Heart right ventricle (tissue), 16 donors: ENCODE measurements at regions not wholly inside any gene's neighbourhood (a gene's known extent, or its start where the extent isn't known, plus 50 kb on each side); places are given as distances from the start of the nearest gene placed in this dataset.

Experiments
- ATAC-seq, 8 donors: fragments of 200-7000 bp; cut with Tn5 transposase; one replicate each; pipeline ENCODE4 v1.9.1; 2020; ENCODE audit warnings: mild to moderate bottlenecking in 8 of 8, moderate library complexity in 8 of 8, moderate number of reproducible peaks in 1 of 8
- DNase-seq, 2 donors: peaks; one replicate each; pipeline ENCODE4 v3.0.0-alpha.2; 2020
- H3K27ac ChIP-seq, 10 donors: fragments of 200-600 bp; sonication (generic) in 2 of 10; one replicate each; pipeline versions ENCODE4 v1.5.0 to v1.8.0; 2020 to 2022; ENCODE audit warnings: mild to moderate bottlenecking in 3 of 10
- H3K27me3 ChIP-seq, 7 donors: fragments of 200-600 bp; one replicate each; pipeline ENCODE4 v1.8.0; 2021 to 2022; ENCODE audit warnings: mild to moderate bottlenecking in 2 of 7
- H3K36me3 ChIP-seq, 9 donors: fragments of 200-600 bp; sonication (generic) in 1 of 9; one replicate each; pipeline versions ENCODE4 v1.5.0 to v1.8.0; 2020 to 2022; ENCODE audit warnings: mild to moderate bottlenecking in 2 of 9
- H3K4me1 ChIP-seq, 9 donors: fragments of 200-600 bp; sonication (generic) in 1 of 9; one replicate each; pipeline versions ENCODE4 v1.5.0 to v1.8.0; 2020 to 2022; ENCODE audit warnings: mild to moderate bottlenecking in 4 of 9
- H3K4me3 ChIP-seq, 10 donors: fragments of 200-600 bp; sonication (generic) in 2 of 10; one replicate each; pipeline versions ENCODE4 v1.5.0 to v1.8.0; 2020 to 2022; ENCODE audit warnings: mild to moderate bottlenecking in 7 of 10, moderate library complexity in 2 of 10
- H3K9me3 ChIP-seq, 11 donors: fragments of 200-600 bp in 10 of 11; sonication (generic) in 2 of 11; one replicate each; pipeline versions ENCODE4 v1.5.0 to v1.8.0; 2013 to 2022; ENCODE audit warnings: mild to moderate bottlenecking in 2 of 11, control low read depth in 1 of 11, moderate library complexity in 1 of 11
- CTCF ChIP-seq, 9 donors: fragments of 200-600 bp; sonication (generic) in 2 of 9; IDR thresholded peaks; one replicate each; pipeline versions ENCODE4 v1.5.0 to v1.8.0; 2021 to 2022; ENCODE audit warnings: antibody characterized with exemption in 9 of 9, mild to moderate bottlenecking in 5 of 9, moderate library complexity in 1 of 9
- WGBS, 2 donors: extraction: QIAGEN DNeasy Blood & Tissue Kit; methylation state at CpG; one replicate each; pipeline ENCODE4 v1.1.7; 2013; ENCODE audit warnings: inconsistent platforms in 1 of 2; 5-methylcytosine and 5-hydroxymethylcytosine counted together
- intact Hi-C, 10 donors: fragments of 100-400 bp; cut with DNase I; formaldehyde crosslinking; loops; one replicate each; pipeline versions ENCODE4 v1.11.1 to v1.14.2; 2022
- donor health status: Arrhythmogenic right ventricular cardiomyopathy.
- donor health status: ischemic (EF 13 %, LVEDD 7.1; RV severe dilation, severe dysfunction).
- donor health status: healthy with polysubstance abuse.
- donor health status: DM: no; HTN: yes; CAD: no.
- donor health status: DM: no; HTN: no; CAD: no.
- donor health status: ischemic (EF 25% LVEDD 6.9; RV normal size, moderate dysfunction).
- donor health status: ischemic (EF 25% LVEDD 5.7; RV mildly dilated, moderate dysfunction).
- donor health status: healthy.
- donor health status: DM: yes; HTN: yes; CAD: no.
- donor health status: Ischemic cardiomyopathy.
- donor health status: ischemic (EF 35%, LVEDD 5.7; RV mildly dilated, moderate dysfunction).
- donor health status: nonischemic (EF 11% LVEDD 7.7; RV severe dilation, severe dysfunction).
- donor health status: DM: yes; HTN: yes; CAD: no.
- donor health status: PGD.
- donor health status: ischemic (EF 29% LVEDD 5.4; RV normal size, mild dysfunction).
- donor health status: nonischemic (EF 23%, LVEDD 6.1; RV moderate dilation, normal function).

DNA sequence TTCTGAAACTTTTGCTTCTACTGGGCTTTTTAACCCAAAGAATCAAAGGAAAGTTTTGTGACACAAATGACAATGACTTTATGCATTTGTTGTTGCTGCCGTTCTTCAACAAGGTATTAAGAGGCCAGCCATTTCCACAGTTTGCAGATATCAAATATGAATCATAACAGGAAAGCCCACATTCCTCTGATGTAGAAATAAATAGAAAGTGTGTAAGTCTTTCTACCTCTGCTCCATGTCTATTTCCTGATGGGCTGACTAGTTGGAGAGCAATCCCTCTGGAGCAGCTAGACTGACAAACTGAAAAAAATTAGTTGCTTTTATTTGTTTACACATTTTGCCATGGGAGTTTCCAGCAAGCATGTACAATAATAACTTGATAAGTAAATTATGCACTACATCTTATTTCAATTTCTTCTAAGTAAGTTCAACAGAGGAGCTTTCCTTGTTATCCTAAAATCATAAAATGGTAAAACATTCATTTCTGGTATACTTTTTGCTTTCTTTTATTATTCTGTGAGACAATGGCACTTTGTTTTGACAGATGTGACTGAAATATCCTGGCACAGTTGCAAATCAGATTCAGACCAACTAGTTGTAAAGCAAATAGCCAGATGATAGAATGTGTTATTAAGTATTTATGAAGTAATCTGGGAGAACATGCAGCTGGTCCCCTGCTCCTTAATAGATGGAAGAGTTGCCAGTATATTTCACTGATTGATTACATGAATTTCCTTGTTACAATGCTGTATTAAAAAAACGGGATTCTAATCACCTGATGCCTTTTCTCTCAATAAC lies 266.7 kb downstream of the METTL4 start:
- no peaks in the 10 kb centered on the region for H3K36me3 ChIP-seq
- intact Hi-C loops: no loop called here
- peaks cover 0 to 5% (median 0%) of the 10 kb centered on the region in 7 donors for H3K27me3 ChIP-seq
- no peak overlapping the region for H3K4me3 ChIP-seq
- ATAC-seq (no peak), DNase-seq (no peak)
- no peaks in the 10 kb centered on the region for H3K4me1 ChIP-seq
- TF ChIP-seq CTCF (IDR thresholded peaks at IDR 0.05): no peak
- 46 to 48% methylated on average over 2 of the region's 2 CpGs for WGBS, 2 donors
- H3K27ac ChIP-seq: no peak overlapping the region
- H3K9me3 ChIP-seq: no peaks in the 10 kb centered on the region

- Histone ChIP-seq H3K27ac (no peak overlapping the region), H3K4me1 (no peaks in the 10 kb centered on the region), H3K27me3 (peaks cover 0 to 9% (median 0%) of the 10 kb centered on the region in 7 donors), H3K4me3 (no peak overlapping the region), H3K9me3 (no peaks in the 10 kb centered on the region), H3K36me3 (no peaks in the 10 kb centered on the region)
- TF ChIP-seq CTCF (IDR thresholded peaks at IDR 0.05): no peak
- intact Hi-C loops: no loop called here
- ATAC-seq: no peak
- no peak for DNase-seq
These were observed 264.7 kb downstream of the METTL4 start for GRCh38 chr18:2306606-2307005.

- intact Hi-C loops: loop anchor here in 1 of 10 donors (10.0 kb wide), 1 partner anchor 126 kb away; no protein-coding TSS in a partner anchor
- DNase-seq (no peak), ATAC-seq (no peak)
- H3K9me3 ChIP-seq: no peaks in the 10 kb centered on the region
- no peak for TF ChIP-seq CTCF (IDR thresholded peaks at IDR 0.05)
- WGBS, 2 donors: 86 to 88% methylated on average over 9 of the region's 9 CpGs
- no peaks in the 10 kb centered on the region for H3K4me1 ChIP-seq
- H3K27me3 ChIP-seq: peaks cover 0 to 18% (median 0%) of the 10 kb centered on the region in 7 donors
- H3K27ac ChIP-seq: no peak overlapping the region
- no peaks in the 10 kb centered on the region for H3K36me3 ChIP-seq
- no peak overlapping the region for H3K4me3 ChIP-seq
These were observed 260.4 kb downstream of the METTL4 start for GRCh38 chr18:2310886-2311285.

DNA sequence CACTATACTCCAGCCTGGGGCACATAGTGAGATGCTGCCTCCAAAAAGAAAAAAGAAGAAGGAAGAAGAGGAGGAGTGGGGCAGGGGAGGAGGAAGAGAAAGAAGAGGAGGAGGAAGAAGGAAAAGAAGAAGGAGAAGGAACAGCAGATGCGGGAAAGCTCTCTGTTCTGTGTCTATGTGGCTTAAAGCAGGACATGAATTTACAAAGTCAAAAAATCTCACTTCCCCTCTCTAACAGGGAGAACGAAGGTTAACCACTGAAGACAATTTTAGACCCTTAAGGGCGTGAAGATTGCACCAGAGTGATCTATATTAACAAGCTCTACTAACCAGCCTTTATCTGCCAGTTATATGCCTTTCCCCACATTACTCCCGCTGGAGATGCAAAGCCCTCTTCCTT lies 258.9 kb downstream of the METTL4 start:
- intact Hi-C loops: loop anchor here in 1 of 10 donors (10.0 kb wide), 1 partner anchor 128 kb away; no protein-coding TSS in a partner anchor
- Histone ChIP-seq H3K27me3 (peaks cover 0 to 18% (median 0%) of the 10 kb centered on the region in 7 donors), H3K4me1 (no peaks in the 10 kb centered on the region), H3K36me3 (no peaks in the 10 kb centered on the region), H3K4me3 (no peak overlapping the region), H3K27ac (no peak overlapping the region), H3K9me3 (no peaks in the 10 kb centered on the region)
- no peak for ATAC-seq
- 68 to 72% methylated on average over 4 of the region's 4 CpGs for WGBS, 2 donors
- TF ChIP-seq CTCF (IDR thresholded peaks at IDR 0.05): no peak
- no peak for DNase-seq
